H1 (cell line): ENCODE measurements at regions not wholly inside any gene's neighbourhood (a gene's known extent, or its start where the extent isn't known, plus 50 kb on each side); places are given as distances from the start of the nearest gene placed in this dataset.

Source experiments
- CTCF ChIA-PET: fragments of 300-600 bp; sonication (Branson Sonifier 250); formaldehyde crosslinking; loops from one replicate; lab custom pipeline; 2021; ENCODE audit not compliant: partially characterized antibody; lab: Charles Lee
- POLR2A ChIA-PET: fragments of 300-600 bp; sonication (Branson Sonifier 250); formaldehyde crosslinking; loops from one replicate; lab custom pipeline; 2021; ENCODE audit warnings: inconsistent platforms; ENCODE audit not compliant: partially characterized antibody; lab: Charles Lee
- DNase-seq, 2 experiments: peaks; one replicate each; pipeline versions ENCODE4 v3.0.0 to v3.0.0-alpha.2; 2010 to 2022; ENCODE audit warnings: low spot score in 2 of 2, low read depth in 1 of 2, mixed read lengths in 1 of 2
- FAIRE-seq: peaks from 2 replicates; lab custom pipeline; 2011; peaks lifted over from hg19 to GRCh38; lab: Jason Lieb, UNC
- H2AFZ ChIP-seq: 2 replicates; pipeline ENCODE4 v1.8.1; 2012; ENCODE audit warnings: low read length, inconsistent platforms
- H2AK5ac ChIP-seq: 2 replicates; pipeline ENCODE4 v1.6.1; 2013; ENCODE audit warnings: low read depth, low read length
- H2BK120ac ChIP-seq: replicated peaks from 2 replicates; pipeline ENCODE3; 2013; ENCODE audit warnings: low read depth, low read length, inconsistent platforms
- H2BK12ac ChIP-seq: 2 replicates; pipeline ENCODE4 v1.6.1; 2013; ENCODE audit warnings: low read depth, low read length
- H2BK15ac ChIP-seq: 2 replicates; pipeline ENCODE4 v1.6.1; 2013; ENCODE audit warnings: low read length
- H2BK20ac ChIP-seq: 2 replicates; pipeline ENCODE4 v1.6.1; 2013; ENCODE audit warnings: low read length
- H2BK5ac ChIP-seq: 2 replicates; pipeline ENCODE4 v1.6.1; 2013; ENCODE audit warnings: low read depth, low read length
- H3K14ac ChIP-seq: 2 replicates; pipeline ENCODE4 v1.6.1; 2013; ENCODE audit warnings: inconsistent platforms; ENCODE audit not compliant: insufficient read length
- H3K18ac ChIP-seq: 2 replicates; pipeline ENCODE4 v1.6.1; 2013; ENCODE audit warnings: low read length; ENCODE audit errors: extremely low read depth
- H3K23ac ChIP-seq: 2 replicates; pipeline ENCODE4 v1.6.1; 2013; ENCODE audit warnings: inconsistent platforms; ENCODE audit not compliant: insufficient read length
- H3K23me2 ChIP-seq: 2 replicates; pipeline ENCODE4 v1.6.1; 2013; ENCODE audit warnings: low read depth, low read length
- H3K27ac ChIP-seq: 2 replicates; pipeline ENCODE4 v1.6.1; 2011; ENCODE audit warnings: low read depth, low read length, inconsistent platforms
- H3K27me3 ChIP-seq, 4 experiments: replicated peaks in 1 of 4; 1 replicate in 1 of 4; 2 replicates in 3 of 4; pipeline versions ENCODE4 v1.6.1 to v1.8.1; 2011 to 2013; ENCODE audit warnings: low read length in 3 of 4, mild to moderate bottlenecking in 3 of 4, inconsistent platforms in 2 of 4, mixed read lengths in 2 of 4, moderate library complexity in 1 of 4; ENCODE audit not compliant: control insufficient read depth in 3 of 4, insufficient read depth in 3 of 4; ENCODE audit errors: extremely low read depth in 1 of 4
- H3K36me3 ChIP-seq, 4 experiments: 2 replicates each; pipeline versions ENCODE4 v1.6.1 to v1.8.1; 2011 to 2013; ENCODE audit warnings: mild to moderate bottlenecking in 4 of 4, low read length in 3 of 4, moderate library complexity in 2 of 4, control low read depth in 1 of 4, inconsistent platforms in 1 of 4; ENCODE audit not compliant: insufficient read depth in 4 of 4, control insufficient read depth in 2 of 4
- H3K4ac ChIP-seq: replicated peaks from 2 replicates; pipeline ENCODE3; 2013; ENCODE audit warnings: low read length, low read depth, mixed read lengths, inconsistent platforms; ENCODE audit not compliant: insufficient read length
- H3K4me1 ChIP-seq, 4 experiments: replicated peaks in 1 of 4; 1 replicate in 1 of 4; 2 replicates in 3 of 4; pipeline versions ENCODE4 v1.6.1 to v1.8.1; 2011 to 2013; ENCODE audit warnings: low read length in 3 of 4, inconsistent platforms in 2 of 4, mixed read lengths in 1 of 4; ENCODE audit not compliant: insufficient read depth in 4 of 4, control insufficient read depth in 3 of 4
- H3K4me2 ChIP-seq, 2 experiments: 2 replicates each; pipeline versions ENCODE4 v1.6.1 to v1.8.1; 2011 to 2013; ENCODE audit warnings: low read depth in 2 of 2, low read length in 2 of 2, control low read depth in 1 of 2, inconsistent platforms in 1 of 2, mild to moderate bottlenecking in 1 of 2; ENCODE audit not compliant: insufficient read depth in 1 of 2
- H3K4me3 ChIP-seq, 4 experiments: fragments of 200-600, 300-600 bp in 1 of 4; sonication (generic), shearing (Covaris generic), sonication (Bioruptor Twin) in 1 of 4; 2 replicates each; pipeline versions ENCODE4 v1.5.1 to v1.8.1; 2011 to 2016; ENCODE audit warnings: low read length in 4 of 4, low read depth in 3 of 4, control low read depth in 2 of 4, inconsistent platforms in 2 of 4, mild to moderate bottlenecking in 2 of 4, mixed read lengths in 1 of 4, moderate library complexity in 1 of 4; ENCODE audit not compliant: insufficient read depth in 2 of 4; ENCODE audit errors: extremely low read depth in 1 of 4
- H3K56ac ChIP-seq: replicated peaks from 2 replicates; pipeline ENCODE3; 2013; ENCODE audit warnings: low read depth, mild to moderate bottlenecking, mixed read lengths, low read length, inconsistent platforms; ENCODE audit not compliant: insufficient read length
- H3K79me1 ChIP-seq: 2 replicates; pipeline ENCODE4 v1.6.1; 2013; ENCODE audit warnings: low read depth, low read length, control low read depth
- H3K79me2 ChIP-seq, 2 experiments: 2 replicates each; pipeline versions ENCODE4 v1.6.1 to v1.8.1; 2012 to 2013; ENCODE audit warnings: low read length in 2 of 2, mild to moderate bottlenecking in 2 of 2, inconsistent platforms in 1 of 2; ENCODE audit not compliant: insufficient read depth in 2 of 2, control insufficient read depth in 1 of 2
- H3K9ac ChIP-seq, 4 experiments: replicated peaks in 1 of 4; 1 replicate in 1 of 4; 2 replicates in 3 of 4; pipeline versions ENCODE4 v1.6.1 to v1.8.1; 2011 to 2013; ENCODE audit warnings: low read depth in 3 of 4, low read length in 3 of 4, control low read depth in 2 of 4, mild to moderate bottlenecking in 2 of 4, moderate library complexity in 2 of 4, inconsistent platforms in 1 of 4; ENCODE audit errors: extremely low read depth in 1 of 4
- H3K9me3 ChIP-seq, 2 experiments: 2 replicates each; pipeline versions ENCODE4 v1.6.1 to v1.8.1; 2012 to 2013; ENCODE audit warnings: mild to moderate bottlenecking in 2 of 2, moderate library complexity in 2 of 2, control low read depth in 1 of 2, inconsistent platforms in 1 of 2, low read depth in 1 of 2, low read length in 1 of 2, mixed read lengths in 1 of 2; ENCODE audit not compliant: insufficient read depth in 2 of 2
- H4K20me1 ChIP-seq, 2 experiments: replicated peaks in 1 of 2; 2 replicates each; pipeline versions ENCODE3 to v1.8.1; 2011 to 2013; ENCODE audit warnings: inconsistent platforms in 2 of 2, low read length in 2 of 2, mild to moderate bottlenecking in 1 of 2; ENCODE audit not compliant: insufficient read depth in 2 of 2, control insufficient read depth in 1 of 2
- H4K5ac ChIP-seq: 2 replicates; pipeline ENCODE4 v1.6.1; 2013; ENCODE audit warnings: low read length, low read depth, mixed read lengths, inconsistent platforms; ENCODE audit not compliant: insufficient read length
- H4K8ac ChIP-seq: 2 replicates; pipeline ENCODE4 v1.8.0; 2013; ENCODE audit warnings: mild to moderate bottlenecking, moderate library complexity, low read length, inconsistent platforms; ENCODE audit not compliant: insufficient read depth; ENCODE audit errors: extremely low read depth
- H4K91ac ChIP-seq: replicated peaks from 2 replicates; pipeline ENCODE3; 2013; ENCODE audit warnings: low read length, mixed read lengths, inconsistent platforms; ENCODE audit not compliant: insufficient read length
- MAX ChIP-seq: IDR thresholded peaks from 2 replicates; pipeline ENCODE4 v1.6.1; 2012; ENCODE audit warnings: inconsistent platforms
- WGBS, 2 experiments: shearing (Covaris generic) in 1 of 2; methylation state at CpG; one replicate each; pipeline versions ENCODE4 v1.1.6 to v1.1.7; 2013 to 2015; ENCODE audit warnings: low lambda C conversion rate in 2 of 2, mixed read lengths in 2 of 2, inconsistent platforms in 1 of 2, low coverage in 1 of 2, missing lambda C conversion rate in 1 of 2; ENCODE audit not compliant: insufficient replicate concordance in 2 of 2, insufficient coverage in 1 of 2, insufficient read length in 1 of 2; ENCODE audit errors: extremely low coverage in 1 of 2, missing lambda C conversion rate in 1 of 2; 5-methylcytosine and 5-hydroxymethylcytosine counted together

- Histone ChIP-seq H3K4me1 (no peaks in the 10 kb centered on the region), H2BK12ac (no peak overlapping the region), H3K79me2 (no peaks in the 10 kb centered on the region), H3K56ac (no peak overlapping the region), H3K23ac (no peak overlapping the region), H2BK5ac (no peak overlapping the region), H3K4me3 (no peak overlapping the region), H4K8ac (no peak overlapping the region), H3K27ac (no peak overlapping the region), H2AK5ac (no peak overlapping the region), H4K5ac (no peak overlapping the region), H4K91ac (no peak overlapping the region), H3K4me2 (no peak overlapping the region), H4K20me1 (no peaks in the 10 kb centered on the region), H2BK120ac (no peak overlapping the region), H3K4ac (no peak overlapping the region), H3K23me2 (no peaks in the 10 kb centered on the region), H3K14ac (no peak overlapping the region), H3K18ac (no peak overlapping the region), H3K79me1 (no peaks in the 10 kb centered on the region), H3K36me3 (no peaks in the 10 kb centered on the region), H2BK20ac (no peak overlapping the region), H3K9me3 (no peaks in the 10 kb centered on the region), H2BK15ac (no peak overlapping the region), H3K9ac (no peak overlapping the region), H3K27me3 (no peaks in the 10 kb centered on the region), H2AFZ (no peak overlapping the region; the same call in 1 of the 2 replicates)
- DNase-seq (no peak), FAIRE-seq (no peak)
- ChIA-PET CTCF (interaction anchor here (0.7 to 1.7 kb wide), 4 partner anchors 13 to 357 kb away, joined by 3 to 4 read pairs (median 3); no protein-coding TSS in a partner anchor), POLR2A (no interaction called here)
- 97% methylated on average over 4 of the region's 4 CpGs; no CpG with 5 or more reads in 1 of the 2 experiments for WGBS, 2 experiments
- TF ChIP-seq MAX: no peak
Observed at GRCh38 chr7:91644256-91644655, 236.2 kb downstream of the MTERF1 start.
